ENCODE measurements at regions not wholly inside any gene's neighbourhood (a gene's known extent, or its start where the extent isn't known, plus 50 kb on each side); places are given as distances from the start of the nearest gene placed in this dataset.

DNA sequence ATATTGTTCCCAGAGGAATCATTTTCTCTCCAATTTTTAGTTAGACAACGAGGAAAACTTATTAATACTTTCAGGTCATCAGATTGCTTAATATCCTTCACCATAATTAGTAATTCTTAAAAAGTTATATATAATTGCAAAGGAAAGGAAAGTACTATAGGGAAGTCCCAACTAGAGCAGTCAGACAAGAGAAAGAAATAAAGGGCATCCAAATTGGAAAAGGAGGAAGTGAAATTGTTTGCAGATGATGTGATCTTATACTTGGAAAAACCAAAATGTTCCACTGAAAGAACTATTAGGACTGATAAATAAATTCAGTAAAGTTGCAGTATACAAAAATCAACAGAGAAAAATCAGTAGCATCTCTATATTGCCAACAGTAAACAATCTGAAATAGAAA, 223.5 kb upstream of the MEF2C start:
- ChIA-PET CTCF (no interaction called here), POLR2A (no interaction called here)
- Mint-ChIP-seq H3K27me3 (no peaks in the 10 kb centered on the region), H3K36me3 (no peaks in the 10 kb centered on the region), H3K4me1 (ENCODE audit: low read depth) (no peaks in the 10 kb centered on the region), H3K4me3 (no peak overlapping the region), H3K9me3 (no peaks in the 10 kb centered on the region), H3K27ac (no peak overlapping the region)
- intact Hi-C loops (cut with micrococcal nuclease) = no loop called here
- no peak for DNase-seq

DNA sequence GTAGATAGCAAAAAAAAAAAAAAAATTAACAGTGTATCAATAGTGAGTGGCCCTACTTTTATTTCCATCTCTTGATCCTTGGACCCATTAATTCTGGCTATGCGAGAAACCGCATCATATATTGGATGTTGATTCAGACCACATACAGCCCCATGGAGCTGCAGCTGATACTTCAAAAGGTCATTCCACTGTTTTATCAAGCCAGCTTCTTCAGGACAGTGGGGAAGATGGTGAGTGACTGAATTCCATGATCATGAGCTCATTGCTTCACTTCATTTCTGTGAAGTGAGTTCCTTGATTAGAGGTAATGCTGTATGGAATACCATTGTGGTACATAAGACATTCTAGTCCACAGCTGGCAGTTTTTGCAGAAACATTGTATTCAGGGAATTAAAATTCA, 222.9 kb upstream of the MEF2C start:
- Mint-ChIP-seq H3K27ac (no peak overlapping the region), H3K9me3 (no peaks in the 10 kb centered on the region), H3K4me3 (no peak overlapping the region), H3K4me1 (ENCODE audit: low read depth) (no peaks in the 10 kb centered on the region), H3K36me3 (no peaks in the 10 kb centered on the region), H3K27me3 (no peaks in the 10 kb centered on the region)
- ChIA-PET CTCF (no interaction called here), POLR2A (no interaction called here)
- intact Hi-C loops (cut with micrococcal nuclease) = no loop called here
- DNase-seq = no peak

DNA sequence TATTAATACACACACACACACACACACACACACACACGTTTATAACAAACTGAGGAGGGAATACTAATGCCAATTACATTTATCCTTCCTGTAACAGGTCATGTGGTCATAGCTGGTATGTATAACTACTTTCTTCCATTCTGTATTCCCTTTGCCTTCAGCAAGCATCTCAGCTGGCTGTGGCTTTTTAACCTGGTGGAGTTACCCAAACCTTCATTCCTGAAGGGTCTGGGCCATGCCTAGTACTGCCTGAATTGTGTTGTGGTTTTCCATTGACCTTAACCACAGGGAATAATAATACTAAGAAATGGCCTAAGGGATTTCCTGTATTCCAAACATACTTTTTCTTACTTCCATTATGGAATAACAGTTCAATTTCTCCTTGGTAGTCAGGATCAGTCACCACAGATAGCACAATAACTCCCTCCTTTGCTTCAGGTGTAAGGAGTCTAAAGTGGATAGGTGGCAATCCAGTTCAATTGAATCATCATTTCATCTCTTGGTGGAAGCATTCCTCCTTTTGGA, 222.2 kb upstream of the MEF2C start:
- no peaks in the 10 kb centered on the region for H3K9me3 Mint-ChIP-seq
- DNase-seq = no peak
- H3K36me3 Mint-ChIP-seq = no peaks in the 10 kb centered on the region
- H3K27ac Mint-ChIP-seq = no peak overlapping the region
- H3K27me3 Mint-ChIP-seq = no peaks in the 10 kb centered on the region
- intact Hi-C loops (cut with micrococcal nuclease) = no loop called here
- POLR2A ChIA-PET = no interaction called here
- CTCF ChIA-PET = no interaction called here
- no peak overlapping the region for H3K4me3 Mint-ChIP-seq
- H3K4me1 Mint-ChIP-seq (ENCODE audit: low read depth) = no peaks in the 10 kb centered on the region

DNA sequence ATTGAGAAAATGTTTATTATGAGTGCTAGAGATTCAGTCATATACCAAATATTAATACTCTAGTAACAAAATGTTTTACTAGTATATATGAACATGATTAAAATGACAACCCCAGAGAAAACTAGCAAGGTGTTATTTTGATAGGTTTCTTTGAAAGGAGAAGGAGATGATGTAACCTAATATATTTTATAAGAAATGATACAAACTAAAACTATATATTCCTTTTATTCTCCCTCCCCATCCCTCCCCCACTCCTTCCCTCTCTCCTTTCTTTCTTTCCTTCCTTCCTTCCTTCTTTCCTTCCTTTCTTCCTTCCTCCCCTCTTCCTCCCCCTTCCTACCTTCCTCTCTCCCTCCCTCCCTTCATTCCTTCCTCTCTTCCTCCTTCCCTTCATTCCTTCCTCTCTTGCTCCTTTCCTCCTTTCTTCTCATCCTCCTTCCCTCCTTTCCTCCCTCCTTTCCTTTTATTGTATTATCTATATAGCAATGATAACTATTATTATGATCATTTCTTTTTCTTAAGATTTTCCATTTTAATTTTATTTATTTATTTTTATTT, 215.3 kb upstream of the MEF2C start:
- Mint-ChIP-seq H3K36me3 (no peaks in the 10 kb centered on the region), H3K27me3 (no peaks in the 10 kb centered on the region), H3K4me1 (ENCODE audit: low read depth) (no peaks in the 10 kb centered on the region), H3K27ac (no peak overlapping the region), H3K9me3 (peaks cover 5% of the 10 kb centered on the region), H3K4me3 (no peak overlapping the region)
- intact Hi-C loops (cut with micrococcal nuclease) = no loop called here
- POLR2A ChIA-PET = no interaction called here
- CTCF ChIA-PET = no interaction called here
- no peak for DNase-seq

DNA sequence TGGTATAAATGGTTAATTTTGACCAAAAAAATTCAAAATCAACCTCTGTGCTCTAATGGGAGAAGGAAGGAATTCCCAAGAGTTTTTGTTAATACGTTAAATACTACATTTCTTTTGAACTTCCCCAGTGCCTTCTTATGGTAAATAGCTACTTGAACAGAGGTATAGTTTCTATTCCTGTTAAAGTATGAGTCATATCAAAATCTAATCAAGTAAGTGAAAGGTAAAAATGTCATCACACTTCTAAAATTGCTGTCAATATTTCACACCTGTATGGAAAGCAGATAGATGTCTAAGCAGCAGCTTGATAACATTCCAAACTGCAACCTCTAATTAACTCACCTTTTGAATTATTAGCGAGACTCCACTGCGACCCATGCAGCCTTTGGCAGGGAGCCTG, 214.1 kb upstream of the MEF2C start:
- ChIA-PET CTCF (no interaction called here), POLR2A (no interaction called here)
- H3K27me3 Mint-ChIP-seq = no peaks in the 10 kb centered on the region
- H3K36me3 Mint-ChIP-seq = no peaks in the 10 kb centered on the region
- peaks cover 8% of the 10 kb centered on the region for H3K9me3 Mint-ChIP-seq
- no peak overlapping the region for H3K4me3 Mint-ChIP-seq
- intact Hi-C loops (cut with micrococcal nuclease) = no loop called here
- no peaks in the 10 kb centered on the region for H3K4me1 Mint-ChIP-seq (ENCODE audit: low read depth)
- DNase-seq = no peak
- no peak overlapping the region for H3K27ac Mint-ChIP-seq

DNA sequence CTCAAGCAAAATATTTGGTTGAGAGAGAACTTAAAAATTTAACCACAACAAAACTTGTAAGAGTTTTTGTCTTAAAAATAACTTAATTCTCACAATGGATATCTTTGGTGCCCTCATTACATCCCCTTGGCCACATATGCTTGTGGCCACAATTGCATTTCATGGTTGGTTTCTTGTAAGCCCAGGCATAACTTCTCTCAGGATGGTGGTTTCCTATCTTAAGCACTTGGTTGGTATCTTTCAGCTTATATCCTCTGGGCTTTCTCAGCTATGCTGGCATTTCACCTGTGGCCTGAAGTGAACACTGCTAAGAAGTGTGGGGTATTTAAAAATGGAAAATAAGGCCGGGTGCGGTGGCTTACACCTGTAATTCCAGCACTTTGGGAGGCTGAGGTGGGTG, 212.4 kb upstream of the MEF2C start:
- DNase-seq = no peak
- intact Hi-C loops (cut with micrococcal nuclease) = no loop called here
- POLR2A ChIA-PET = no interaction called here
- H3K4me1 Mint-ChIP-seq (ENCODE audit: low read depth) = no peaks in the 10 kb centered on the region
- no peak overlapping the region for H3K27ac Mint-ChIP-seq
- no peaks in the 10 kb centered on the region for H3K36me3 Mint-ChIP-seq
- CTCF ChIA-PET = no interaction called here
- H3K27me3 Mint-ChIP-seq = no peaks in the 10 kb centered on the region
- H3K9me3 Mint-ChIP-seq = peaks cover 8% of the 10 kb centered on the region
- H3K4me3 Mint-ChIP-seq = no peak overlapping the region

DNA sequence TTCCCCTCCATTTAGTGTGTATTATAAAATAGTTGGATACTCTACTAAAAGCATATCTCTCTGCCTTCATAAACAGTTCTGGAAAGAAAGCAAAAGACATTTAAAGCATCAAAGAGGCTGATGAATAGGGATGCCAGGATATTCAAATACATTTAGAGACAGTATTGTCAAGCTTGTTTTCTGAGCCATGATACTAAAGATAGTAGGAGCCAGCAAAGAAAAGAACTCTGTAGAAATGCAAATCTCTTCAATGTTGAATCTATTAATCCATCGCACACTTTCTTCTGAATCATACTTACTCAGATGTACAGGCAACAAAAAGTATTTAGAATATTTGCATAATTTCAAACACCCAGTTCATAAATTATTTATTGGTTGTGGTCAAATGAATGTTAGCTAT, 207.1 kb upstream of the MEF2C start:
- Mint-ChIP-seq H3K36me3 (no peaks in the 10 kb centered on the region), H3K4me3 (no peak overlapping the region), H3K4me1 (ENCODE audit: low read depth) (no peaks in the 10 kb centered on the region), H3K27me3 (no peaks in the 10 kb centered on the region), H3K9me3 (peaks cover 5% of the 10 kb centered on the region), H3K27ac (no peak overlapping the region)
- intact Hi-C loops (cut with micrococcal nuclease) = no loop called here
- POLR2A ChIA-PET = no interaction called here
- CTCF ChIA-PET = no interaction called here
- DNase-seq = no peak

DNA sequence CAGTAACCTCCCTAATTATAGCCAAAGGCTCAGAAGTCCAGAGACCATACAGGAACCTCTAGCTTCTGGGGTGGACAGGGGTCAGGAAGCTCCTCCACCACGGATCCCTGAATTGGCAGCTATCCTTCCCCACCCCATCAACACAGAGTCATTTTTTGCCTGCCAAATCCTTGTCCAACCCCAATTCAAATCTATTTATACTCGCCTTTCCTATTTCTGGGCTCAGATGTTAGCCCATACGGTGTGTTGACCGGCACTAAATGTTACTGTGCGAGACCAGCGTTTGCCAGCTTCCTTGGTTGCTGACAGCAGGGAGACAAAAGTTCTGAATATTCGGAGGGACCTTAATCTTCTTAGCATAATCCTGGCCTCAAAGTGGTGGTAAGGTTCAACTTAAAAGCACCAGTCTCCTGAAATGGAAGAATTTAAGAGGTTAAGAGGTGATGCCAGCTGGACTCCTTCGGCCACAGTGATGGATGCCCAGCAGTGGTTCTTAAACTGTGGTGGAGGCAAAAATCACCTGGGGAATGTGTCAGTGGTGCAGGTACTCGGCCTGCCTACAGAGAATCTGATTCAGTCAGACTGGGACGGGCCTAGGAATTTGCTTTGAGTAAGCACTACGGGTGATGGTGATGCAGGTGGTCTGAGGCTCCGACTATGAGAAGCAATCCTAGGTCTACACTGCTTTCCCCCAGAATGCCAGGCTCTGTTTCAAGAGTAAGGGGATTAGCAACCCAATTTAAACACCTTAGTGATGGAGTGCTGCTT, 204.8 kb upstream of the MEF2C start:
- DNase-seq = no peak
- no peaks in the 10 kb centered on the region for H3K4me1 Mint-ChIP-seq (ENCODE audit: low read depth)
- intact Hi-C loops (cut with micrococcal nuclease) = no loop called here
- no peak overlapping the region for H3K27ac Mint-ChIP-seq
- peaks cover 3% of the 10 kb centered on the region for H3K9me3 Mint-ChIP-seq
- ChIA-PET POLR2A (no interaction called here), CTCF (no interaction called here)
- no peaks in the 10 kb centered on the region for H3K27me3 Mint-ChIP-seq
- H3K4me3 Mint-ChIP-seq = no peak overlapping the region
- H3K36me3 Mint-ChIP-seq = no peaks in the 10 kb centered on the region

DNA sequence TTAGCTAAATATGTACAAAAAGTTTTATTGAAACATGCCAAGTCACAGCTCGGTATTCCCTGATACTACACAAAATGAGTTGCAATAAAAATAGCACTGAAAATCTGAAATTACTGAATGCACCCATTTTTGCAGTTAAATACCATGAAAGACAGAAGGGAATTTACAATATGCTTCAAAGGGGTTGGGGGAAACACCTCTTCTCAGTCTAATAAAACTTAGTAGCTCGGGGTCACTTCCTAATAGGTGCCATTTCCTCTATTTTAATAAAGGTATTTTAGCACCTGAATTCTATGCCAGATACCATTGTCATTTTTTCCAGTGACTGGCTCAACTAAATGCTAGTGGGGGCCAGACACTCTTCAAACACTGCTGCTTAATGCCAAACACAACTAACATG, 204.1 kb upstream of the MEF2C start:
- Mint-ChIP-seq H3K4me1 (ENCODE audit: low read depth) (no peaks in the 10 kb centered on the region), H3K27ac (no peak overlapping the region), H3K9me3 (no peaks in the 10 kb centered on the region), H3K36me3 (no peaks in the 10 kb centered on the region), H3K4me3 (no peak overlapping the region), H3K27me3 (no peaks in the 10 kb centered on the region)
- DNase-seq = no peak
- intact Hi-C loops (cut with micrococcal nuclease) = no loop called here
- POLR2A ChIA-PET = no interaction called here
- CTCF ChIA-PET = no interaction called here

DNA sequence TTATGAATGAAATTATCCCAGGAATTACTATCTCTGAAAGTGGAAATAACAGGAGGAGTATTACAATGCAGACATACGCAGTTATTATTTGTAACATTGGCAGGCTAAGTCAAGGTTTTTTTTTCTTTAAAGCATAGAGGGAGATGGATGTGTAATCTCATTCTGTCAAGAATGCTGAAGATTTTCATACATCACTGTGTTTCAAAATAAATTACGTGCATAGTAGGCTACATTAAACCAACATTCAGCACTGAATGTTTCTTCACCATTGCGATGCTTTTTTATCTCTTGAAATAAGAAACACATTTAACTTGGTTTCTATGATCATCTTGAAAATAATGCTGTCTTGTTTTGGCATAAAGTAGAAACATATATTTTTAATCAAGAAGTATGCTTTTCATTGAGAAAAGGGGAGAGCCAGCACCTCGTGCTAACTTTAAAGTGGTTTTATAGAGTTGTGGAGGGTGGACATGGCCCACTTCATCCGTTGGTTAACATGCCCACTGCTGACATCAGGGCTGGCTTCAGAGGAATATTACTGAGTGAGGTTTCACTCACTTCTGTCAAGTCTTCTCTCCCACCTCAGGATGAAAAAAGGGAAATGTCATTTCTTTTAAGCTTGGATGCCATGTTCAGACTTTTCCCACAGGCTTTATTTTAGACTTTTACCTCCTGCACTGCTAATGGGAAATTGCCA, 203.6 kb upstream of the MEF2C start:
- ChIA-PET CTCF (no interaction called here), POLR2A (no interaction called here)
- Mint-ChIP-seq H3K9me3 (no peaks in the 10 kb centered on the region), H3K4me1 (ENCODE audit: low read depth) (no peaks in the 10 kb centered on the region), H3K4me3 (no peak overlapping the region), H3K27me3 (no peaks in the 10 kb centered on the region), H3K27ac (no peak overlapping the region), H3K36me3 (no peaks in the 10 kb centered on the region)
- intact Hi-C loops (cut with micrococcal nuclease) = no loop called here
- no peak for DNase-seq

DNA sequence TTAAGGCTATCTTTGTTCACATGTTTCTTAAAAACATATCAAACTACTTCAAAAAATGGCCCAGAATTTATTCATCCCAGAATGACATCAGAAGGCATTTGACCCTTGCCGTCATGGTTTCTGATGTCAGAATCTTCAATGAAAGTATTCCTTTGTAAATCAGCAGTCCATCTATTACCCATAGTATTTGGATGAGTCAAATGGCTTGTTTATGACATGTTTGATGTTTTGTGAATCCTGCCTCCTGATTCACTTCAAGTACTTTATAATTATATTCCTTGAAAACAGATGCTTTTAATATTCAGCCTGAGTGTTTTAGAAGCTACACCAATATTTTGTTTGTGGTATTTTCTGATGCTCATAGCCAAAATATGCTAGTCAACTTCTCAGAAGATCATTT, 200.8 kb upstream of the MEF2C start:
- DNase-seq = no peak
- POLR2A ChIA-PET = no interaction called here
- Mint-ChIP-seq H3K27me3 (no peaks in the 10 kb centered on the region), H3K27ac (no peak overlapping the region), H3K9me3 (no peaks in the 10 kb centered on the region), H3K4me1 (ENCODE audit: low read depth) (no peaks in the 10 kb centered on the region), H3K4me3 (no peak overlapping the region), H3K36me3 (no peaks in the 10 kb centered on the region)
- intact Hi-C loops (cut with micrococcal nuclease) = no loop called here
- CTCF ChIA-PET = no interaction called here

DNA sequence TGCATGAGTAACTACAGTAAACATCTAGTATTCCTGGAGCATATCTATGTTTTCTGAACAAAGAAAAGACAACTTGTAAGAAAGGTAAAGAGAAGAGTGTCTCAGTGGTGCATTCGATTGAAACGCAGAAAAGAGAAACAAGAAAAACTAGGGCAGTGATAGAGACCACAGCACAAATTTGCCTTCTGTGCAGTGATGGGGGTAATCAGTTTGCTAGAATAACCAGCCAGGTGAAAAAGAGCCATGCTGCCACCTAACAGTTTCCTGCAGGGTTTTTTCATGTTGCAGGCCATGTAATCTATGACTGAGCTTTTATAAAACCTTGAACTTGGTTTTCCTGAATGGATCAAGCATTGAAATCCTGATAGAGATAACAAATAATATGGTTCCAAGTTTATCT, 198.4 kb upstream of the MEF2C start:
- H3K36me3 Mint-ChIP-seq = no peaks in the 10 kb centered on the region
- H3K4me3 Mint-ChIP-seq = no peak overlapping the region
- no peaks in the 10 kb centered on the region for H3K9me3 Mint-ChIP-seq
- intact Hi-C loops (cut with micrococcal nuclease) = no loop called here
- ChIA-PET CTCF (interaction anchor here (0.6 kb wide), 1 partner anchor 1097 kb away, joined by 3 read pairs; no protein-coding TSS in a partner anchor), POLR2A (no interaction called here)
- H3K4me1 Mint-ChIP-seq (ENCODE audit: low read depth) = no peaks in the 10 kb centered on the region
- no peak for DNase-seq
- H3K27me3 Mint-ChIP-seq = no peaks in the 10 kb centered on the region
- H3K27ac Mint-ChIP-seq = no peak overlapping the region
